ENCODE measurements at regions not wholly inside any gene's neighbourhood (a gene's known extent, or its start where the extent isn't known, plus 50 kb on each side); places are given as distances from the start of the nearest gene placed in this dataset.

DNA sequence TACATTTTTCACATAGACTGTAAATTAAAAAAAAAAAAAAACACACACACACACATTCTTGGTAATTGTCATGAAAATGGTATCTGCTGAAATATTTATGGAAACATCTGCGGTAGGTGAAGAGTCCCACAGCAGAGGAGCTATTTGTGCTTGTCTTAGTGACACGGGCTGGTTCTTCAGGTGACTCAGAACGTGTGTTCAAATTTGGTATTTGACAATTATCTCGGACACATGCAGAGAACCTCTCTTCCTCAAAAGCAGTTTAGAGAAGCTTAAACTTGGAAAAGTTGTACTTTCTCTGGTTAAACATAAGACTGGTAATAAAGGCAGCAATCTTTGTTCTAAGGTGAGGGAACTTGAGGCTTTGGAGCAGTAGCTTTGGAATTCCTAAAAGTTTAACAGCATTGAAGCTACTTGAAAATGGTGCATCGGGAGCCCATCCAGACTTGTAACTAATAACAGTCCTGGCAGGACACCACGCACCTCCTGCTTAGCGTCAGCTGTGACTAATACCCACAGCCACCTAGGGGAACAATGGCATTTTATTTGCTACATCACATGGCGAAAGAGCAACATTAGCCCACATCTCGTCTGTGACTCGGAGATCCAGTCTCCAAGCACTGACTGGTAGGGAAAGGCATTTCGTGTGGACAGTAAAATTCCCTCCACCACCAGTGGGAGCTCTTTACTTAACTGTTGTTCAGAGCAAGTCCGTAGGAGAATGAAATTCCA, 1505.1 kb upstream of the SLC10A2 start:
- FAIRE-seq (no peak), DNase-seq (ENCODE audit: insufficient read length, low spot score) (no peak)
- no peak for TF ChIP-seq TAF1 (IDR thresholded peaks at IDR 0.05; ENCODE audit: low read depth, low read length)
- no peak for TF ChIP-seq POLR2A (IDR thresholded peaks at IDR 0.05; ENCODE audit: low read depth, low read length)
- no peak for TF ChIP-seq POU2F2 (IDR thresholded peaks at IDR 0.05; ENCODE audit: low read depth, low read length)
- TF ChIP-seq PAX5 (IDR thresholded peaks at IDR 0.05; ENCODE audit: insufficient read depth, low read length, severe bottlenecking) = no peak
- TF ChIP-seq SPI1 (IDR thresholded peaks at IDR 0.05; ENCODE audit: low read depth, low read length) = no peak
- TF ChIP-seq POLR2AphosphoS5 (IDR thresholded peaks at IDR 0.05; ENCODE audit: low read depth, low read length) = no peak

DNA sequence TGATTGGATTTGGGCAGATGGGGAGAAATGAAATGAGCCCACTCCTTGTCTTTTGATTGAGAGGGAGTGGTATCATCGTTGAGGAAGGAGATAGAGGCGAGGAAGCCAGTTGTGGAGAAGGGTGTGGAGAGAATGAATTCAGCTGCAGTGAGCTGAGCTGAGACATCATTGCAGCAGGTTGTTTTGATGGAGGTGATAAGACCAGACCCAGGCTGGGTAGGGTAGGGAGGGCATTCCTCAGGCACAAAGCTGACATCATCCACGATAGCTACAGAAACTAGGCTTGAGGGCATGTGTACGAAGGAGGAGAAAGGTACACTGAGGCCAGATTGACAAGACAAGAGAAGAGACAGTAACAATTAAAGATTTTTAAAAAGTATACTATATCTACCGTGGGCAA, 1500.9 kb upstream of the SLC10A2 start:
- no peak for TF ChIP-seq POLR2A (IDR thresholded peaks at IDR 0.05; ENCODE audit: low read depth, low read length)
- no peak for TF ChIP-seq PAX5 (IDR thresholded peaks at IDR 0.05; ENCODE audit: insufficient read depth, low read length, severe bottlenecking)
- TF ChIP-seq SPI1 (IDR thresholded peaks at IDR 0.05; ENCODE audit: low read depth, low read length) = no peak
- TF ChIP-seq POU2F2 (IDR thresholded peaks at IDR 0.05; ENCODE audit: low read depth, low read length) = no peak
- no peak for TF ChIP-seq TAF1 (IDR thresholded peaks at IDR 0.05; ENCODE audit: low read depth, low read length)
- TF ChIP-seq POLR2AphosphoS5 (IDR thresholded peaks at IDR 0.05; ENCODE audit: low read depth, low read length) = no peak
- no peak for FAIRE-seq
- DNase-seq (ENCODE audit: insufficient read length, low spot score) = no peak

DNA sequence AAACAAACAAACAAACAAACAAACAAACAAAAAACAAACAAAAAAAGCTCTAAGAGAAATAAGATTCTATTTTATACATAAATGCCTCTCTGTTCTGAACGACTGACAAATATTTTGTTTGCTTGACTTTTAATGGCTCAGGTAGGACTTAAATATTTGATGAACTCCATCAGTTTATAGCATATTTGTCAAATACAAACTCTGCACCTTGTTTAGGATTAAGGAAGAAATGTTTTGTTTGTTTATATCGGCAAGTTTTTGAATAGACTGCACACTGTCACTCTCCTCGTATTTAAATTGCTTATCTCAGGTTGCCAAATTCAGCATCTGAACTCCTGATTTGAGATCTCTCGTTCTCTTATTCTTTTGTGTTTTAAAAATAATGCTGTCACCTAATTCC, 1499.7 kb upstream of the SLC10A2 start:
- DNase-seq (ENCODE audit: insufficient read length, low spot score) (no peak), FAIRE-seq (no peak)
- no peak for TF ChIP-seq POLR2A (IDR thresholded peaks at IDR 0.05; ENCODE audit: low read depth, low read length)
- no peak for TF ChIP-seq PAX5 (IDR thresholded peaks at IDR 0.05; ENCODE audit: insufficient read depth, low read length, severe bottlenecking)
- no peak for TF ChIP-seq SPI1 (IDR thresholded peaks at IDR 0.05; ENCODE audit: low read depth, low read length)
- no peak for TF ChIP-seq POU2F2 (IDR thresholded peaks at IDR 0.05; ENCODE audit: low read depth, low read length)
- TF ChIP-seq POLR2AphosphoS5 (IDR thresholded peaks at IDR 0.05; ENCODE audit: low read depth, low read length) = no peak
- no peak for TF ChIP-seq TAF1 (IDR thresholded peaks at IDR 0.05; ENCODE audit: low read depth, low read length)

DNA sequence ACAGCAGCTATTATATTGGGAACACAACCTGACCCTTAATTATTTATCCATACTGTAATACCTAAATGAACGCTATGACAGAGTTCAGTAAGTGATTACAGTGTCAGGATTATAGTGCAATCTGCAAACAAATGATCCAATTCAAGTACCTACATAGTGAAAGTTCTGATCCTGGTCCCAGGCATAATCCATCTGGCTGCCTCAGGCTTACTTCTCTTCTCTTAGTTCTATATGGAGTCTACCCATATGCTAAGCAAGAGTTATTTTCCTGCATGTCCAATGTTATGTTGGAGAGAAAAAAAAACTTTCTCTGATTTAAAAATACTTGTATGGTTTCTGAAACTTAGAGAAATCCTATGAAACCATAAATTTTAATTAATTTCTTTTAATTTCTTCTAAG, 1487.7 kb upstream of the SLC10A2 start:
- DNase-seq (ENCODE audit: insufficient read length, low spot score) (no peak), FAIRE-seq (no peak)
- TF ChIP-seq POLR2A (IDR thresholded peaks at IDR 0.05; ENCODE audit: low read depth, low read length) (no peak), TAF1 (IDR thresholded peaks at IDR 0.05; ENCODE audit: low read depth, low read length) (no peak), POLR2AphosphoS5 (IDR thresholded peaks at IDR 0.05; ENCODE audit: low read depth, low read length) (no peak), PAX5 (IDR thresholded peaks at IDR 0.05; ENCODE audit: insufficient read depth, low read length, severe bottlenecking) (no peak), SPI1 (IDR thresholded peaks at IDR 0.05; ENCODE audit: low read depth, low read length) (no peak), POU2F2 (IDR thresholded peaks at IDR 0.05; ENCODE audit: low read depth, low read length) (no peak)

DNA sequence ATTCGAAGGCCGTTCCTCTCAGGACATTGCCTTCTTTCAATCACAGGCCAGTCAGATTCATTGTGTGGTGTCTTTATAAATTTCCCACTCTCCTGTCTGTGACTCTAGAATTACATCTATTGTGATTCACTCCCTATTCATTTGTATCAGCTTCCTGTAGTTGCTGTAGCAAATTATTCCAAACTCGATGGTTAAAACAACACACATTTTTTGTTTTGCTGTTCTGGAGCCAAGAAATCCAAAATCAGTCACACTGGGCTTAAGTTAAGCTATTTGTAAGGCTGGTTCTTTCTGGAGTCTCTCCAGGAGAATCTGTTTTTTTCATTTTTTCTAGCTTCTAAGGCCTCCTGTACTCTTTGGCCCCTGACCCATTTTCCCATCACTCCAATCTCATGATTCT, 1487.0 kb upstream of the SLC10A2 start:
- DNase-seq (ENCODE audit: insufficient read length, low spot score) (no peak), FAIRE-seq (no peak)
- no peak for TF ChIP-seq TAF1 (IDR thresholded peaks at IDR 0.05; ENCODE audit: low read depth, low read length)
- TF ChIP-seq SPI1 (IDR thresholded peaks at IDR 0.05; ENCODE audit: low read depth, low read length) = no peak
- TF ChIP-seq POLR2AphosphoS5 (IDR thresholded peaks at IDR 0.05; ENCODE audit: low read depth, low read length) = no peak
- TF ChIP-seq POU2F2 (IDR thresholded peaks at IDR 0.05; ENCODE audit: low read depth, low read length) = no peak
- no peak for TF ChIP-seq POLR2A (IDR thresholded peaks at IDR 0.05; ENCODE audit: low read depth, low read length)
- no peak for TF ChIP-seq PAX5 (IDR thresholded peaks at IDR 0.05; ENCODE audit: insufficient read depth, low read length, severe bottlenecking)

DNA sequence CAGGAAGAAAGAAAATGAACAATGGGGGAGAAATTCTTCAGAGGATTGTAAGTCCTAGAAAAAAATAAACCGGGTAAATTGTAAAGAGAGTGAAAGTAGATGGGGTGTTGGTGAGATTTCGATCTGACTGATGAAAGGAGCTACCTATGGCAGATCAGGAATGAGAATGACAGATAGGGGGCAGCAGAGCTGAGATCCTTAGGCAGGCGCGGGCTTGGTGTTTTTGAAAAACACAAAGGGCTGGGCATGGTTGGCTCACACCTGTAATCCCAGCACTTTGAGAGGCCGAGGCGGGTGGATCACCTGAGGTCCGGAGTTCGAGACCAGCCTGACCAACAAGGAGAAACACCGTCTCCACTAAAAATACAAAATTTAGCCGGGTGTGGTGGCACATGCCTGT, 1468.6 kb upstream of the SLC10A2 start:
- DNase-seq (ENCODE audit: insufficient read length, low spot score) (no peak), FAIRE-seq (no peak)
- TF ChIP-seq POLR2A (IDR thresholded peaks at IDR 0.05; ENCODE audit: low read depth, low read length) (no peak), POU2F2 (IDR thresholded peaks at IDR 0.05; ENCODE audit: low read depth, low read length) (no peak), TAF1 (IDR thresholded peaks at IDR 0.05; ENCODE audit: low read depth, low read length) (no peak), POLR2AphosphoS5 (IDR thresholded peaks at IDR 0.05; ENCODE audit: low read depth, low read length) (no peak), PAX5 (IDR thresholded peaks at IDR 0.05; ENCODE audit: insufficient read depth, low read length, severe bottlenecking) (no peak), SPI1 (IDR thresholded peaks at IDR 0.05; ENCODE audit: low read depth, low read length) (no peak)

DNA sequence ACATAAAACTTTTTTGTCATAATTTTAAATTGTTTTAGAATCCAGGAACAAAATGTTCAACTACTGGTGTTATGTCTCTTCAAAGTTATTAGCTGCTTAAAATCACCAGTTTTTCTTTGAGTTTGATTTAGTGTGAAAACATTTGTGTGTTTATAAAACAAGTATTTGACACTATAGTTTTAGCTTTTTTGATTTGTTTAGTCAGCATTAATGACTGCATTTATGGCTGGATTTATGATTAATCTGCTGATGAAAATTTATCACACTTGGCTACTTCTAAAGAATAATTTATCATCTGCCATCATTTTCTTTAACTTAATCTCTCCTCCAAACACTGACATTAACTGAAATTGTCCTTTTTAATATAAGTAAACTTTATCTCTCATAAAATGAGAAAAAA, 1465.9 kb upstream of the SLC10A2 start:
- TF ChIP-seq POU2F2 (IDR thresholded peaks at IDR 0.05; ENCODE audit: low read depth, low read length) = no peak
- no peak for TF ChIP-seq POLR2A (IDR thresholded peaks at IDR 0.05; ENCODE audit: low read depth, low read length)
- TF ChIP-seq TAF1 (IDR thresholded peaks at IDR 0.05; ENCODE audit: low read depth, low read length) = no peak
- no peak for TF ChIP-seq SPI1 (IDR thresholded peaks at IDR 0.05; ENCODE audit: low read depth, low read length)
- no peak for TF ChIP-seq POLR2AphosphoS5 (IDR thresholded peaks at IDR 0.05; ENCODE audit: low read depth, low read length)
- TF ChIP-seq PAX5 (IDR thresholded peaks at IDR 0.05; ENCODE audit: insufficient read depth, low read length, severe bottlenecking) = no peak
- no peak for FAIRE-seq
- DNase-seq (ENCODE audit: insufficient read length, low spot score) = no peak

DNA sequence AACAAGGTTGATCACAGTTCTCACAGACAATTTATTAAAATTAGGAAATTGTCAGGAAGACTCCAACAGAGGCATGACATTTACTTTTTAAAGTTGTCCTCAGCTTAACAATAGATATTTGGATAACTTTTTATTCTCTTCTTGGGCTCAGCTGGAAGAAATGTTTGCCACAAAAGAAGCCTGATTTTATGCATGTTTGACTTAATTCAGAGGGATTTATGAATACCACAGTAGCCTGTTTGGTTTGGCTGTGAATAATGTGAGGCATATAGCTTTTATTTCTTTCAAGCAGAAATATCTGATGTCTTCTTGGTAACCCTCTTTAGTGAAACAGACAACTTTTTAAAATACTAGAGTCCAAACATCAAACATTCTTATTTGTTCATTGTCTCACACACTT, 1464.5 kb upstream of the SLC10A2 start:
- TF ChIP-seq TAF1 (IDR thresholded peaks at IDR 0.05; ENCODE audit: low read depth, low read length) (no peak), POU2F2 (IDR thresholded peaks at IDR 0.05; ENCODE audit: low read depth, low read length) (no peak), PAX5 (IDR thresholded peaks at IDR 0.05; ENCODE audit: insufficient read depth, low read length, severe bottlenecking) (no peak), SPI1 (IDR thresholded peaks at IDR 0.05; ENCODE audit: low read depth, low read length) (no peak), POLR2AphosphoS5 (IDR thresholded peaks at IDR 0.05; ENCODE audit: low read depth, low read length) (no peak), POLR2A (IDR thresholded peaks at IDR 0.05; ENCODE audit: low read depth, low read length) (no peak)
- no peak for FAIRE-seq
- no peak for DNase-seq (ENCODE audit: insufficient read length, low spot score)

DNA sequence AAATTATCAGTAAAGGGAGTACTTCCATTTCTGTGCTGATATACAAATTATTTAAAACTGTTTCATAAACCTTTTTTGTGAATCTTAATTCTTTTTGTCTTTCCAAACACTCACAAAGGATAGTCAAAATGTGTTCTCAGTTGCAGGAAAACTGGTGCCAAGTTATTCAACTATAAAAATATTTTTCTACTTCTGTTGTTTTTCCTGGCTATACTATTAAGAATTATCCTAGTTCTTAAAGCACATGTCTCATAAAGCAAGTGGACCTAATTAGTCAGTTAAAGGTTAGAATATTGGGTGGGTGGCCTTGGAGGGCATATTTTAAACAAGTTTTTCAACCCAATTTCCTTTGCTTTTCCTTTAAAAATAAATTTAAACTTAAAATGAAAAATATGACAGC, 1460.3 kb upstream of the SLC10A2 start:
- DNase-seq (ENCODE audit: insufficient read length, low spot score) (no peak), FAIRE-seq (no peak)
- TF ChIP-seq TAF1 (IDR thresholded peaks at IDR 0.05; ENCODE audit: low read depth, low read length) (no peak), POLR2AphosphoS5 (IDR thresholded peaks at IDR 0.05; ENCODE audit: low read depth, low read length) (no peak), POU2F2 (IDR thresholded peaks at IDR 0.05; ENCODE audit: low read depth, low read length) (no peak), POLR2A (IDR thresholded peaks at IDR 0.05; ENCODE audit: low read depth, low read length) (no peak), PAX5 (IDR thresholded peaks at IDR 0.05; ENCODE audit: insufficient read depth, low read length, severe bottlenecking) (no peak), SPI1 (IDR thresholded peaks at IDR 0.05; ENCODE audit: low read depth, low read length) (no peak)

Measured in GM12891 (cell line).